Tibial nerve (tissue), 4 donors: ENCODE measurements at regions not wholly inside any gene's neighbourhood (a gene's known extent, or its start where the extent isn't known, plus 50 kb on each side); places are given as distances from the start of the nearest gene placed in this dataset.

Experiments used
- CTCF ChIP-seq, 5 experiments: fragments of 200-600 bp in 3 of 5; fragments of 450-650 bp in 2 of 5; sonication (generic) in 3 of 5; IDR thresholded peaks; one replicate each; pipeline ENCODE4 v1.5.1; 2016 to 2019; ENCODE audit warnings: antibody characterized with exemption in 5 of 5, mild to moderate bottlenecking in 3 of 5, moderate library complexity in 2 of 5
- EP300 ChIP-seq, 2 donors: sonication (generic); formaldehyde crosslinking; IDR thresholded peaks; one replicate each; pipeline ENCODE4 v1.6.1; 2017; ENCODE audit warnings: antibody characterized with exemption in 2 of 2, mild to moderate bottlenecking in 1 of 2
- POLR2A ChIP-seq, 2 donors: fragments of 450-650 bp; IDR thresholded peaks; one replicate each; pipeline ENCODE4 v1.6.1; 2017; ENCODE audit warnings: antibody characterized with exemption in 2 of 2, mild to moderate bottlenecking in 2 of 2, moderate library complexity in 2 of 2

GRCh38 chr18:66107546-66107945 lies 356.7 kb downstream of the CDH7 start:
- TF ChIP-seq CTCF (IDR thresholded peaks at IDR 0.05) (no peak), POLR2A (IDR thresholded peaks at IDR 0.05) (no peak), EP300 (IDR thresholded peaks at IDR 0.05) (no peak)
